ENCODE measurements at regions not wholly inside any gene's neighbourhood (a gene's known extent, or its start where the extent isn't known, plus 50 kb on each side); places are given as distances from the start of the nearest gene placed in this dataset.

- TF ChIP-seq KDM5A (IDR thresholded peaks at IDR 0.05) (no peak), ZC3H11A (IDR thresholded peaks at IDR 0.05) (no peak), CBX2 (IDR thresholded peaks at IDR 0.05; ENCODE audit: borderline replicate concordance, low read depth) (no peak), KDM1A (IDR thresholded peaks at IDR 0.05; ENCODE audit: low read depth) (no peak), HEYL (CRISPR knock-in tag; IDR thresholded peaks at IDR 0.05) (no peak)
- ChIA-PET CTCF (no interaction called here), POLR2A (no interaction called here)
- no peak for FAIRE-seq
- no peaks in the 10 kb centered on the region for H3K9me3 ChIP-seq
- WGBS (ENCODE audit: missing lambda C conversion rate) = 24% methylated on average over 3 of the region's 3 CpGs
- ATAC-seq = no peak
- no peak for DNase-seq (ENCODE audit: low read depth in 1 of 2, low spot score in 1 of 2)
- no peaks in the 10 kb centered on the region for H3K4me1 ChIP-seq
- H3K4me3 ChIP-seq = no peak overlapping the region
- no peak overlapping the region for H3K27ac ChIP-seq
- no peak overlapping the region for H3K4me2 ChIP-seq
Measured at GRCh38 chr4:26085551-26085950, 171.5 kb downstream of the SMIM20 start.

DNA sequence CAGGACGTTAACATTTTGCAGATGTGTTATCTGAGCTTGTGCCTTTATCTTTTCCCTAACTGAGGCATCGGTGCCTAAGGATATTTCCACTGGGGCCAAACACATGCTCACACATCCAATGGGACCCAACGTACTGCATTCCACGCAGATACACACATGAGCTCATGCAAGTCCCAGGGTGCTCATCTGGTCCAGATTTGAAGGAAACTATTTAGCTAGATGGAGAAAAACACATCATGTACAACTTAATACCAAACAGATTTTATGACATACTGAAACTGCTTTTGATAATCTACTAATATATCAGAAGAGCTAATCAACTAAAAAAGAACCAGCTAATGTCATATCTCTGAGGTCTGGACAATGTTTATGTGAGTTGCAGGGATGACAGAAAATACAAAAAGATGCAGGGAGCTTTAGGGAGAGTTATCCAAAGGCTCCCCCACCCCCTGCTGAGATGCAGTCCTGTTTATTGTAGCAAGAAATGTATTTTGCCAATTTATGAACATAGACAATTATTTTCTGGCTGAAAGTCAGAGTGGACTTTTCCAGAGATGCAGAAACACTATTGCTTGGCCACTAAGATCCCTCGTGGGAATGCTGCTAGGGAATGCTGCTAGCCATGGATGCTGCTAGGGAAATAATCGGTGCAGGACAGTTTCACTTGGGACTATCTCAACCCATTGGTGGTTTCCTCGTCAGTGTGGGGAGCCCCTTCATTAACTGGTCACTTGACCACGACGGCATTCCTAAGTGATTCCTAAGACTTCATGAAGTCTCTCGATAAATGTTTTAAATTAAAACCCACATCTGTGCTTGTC, 172.8 kb downstream of the SMIM20 start:
- Histone ChIP-seq H3K27ac (no peak overlapping the region), H3K4me2 (no peak overlapping the region), H3K4me1 (no peaks in the 10 kb centered on the region), H3K9me3 (no peaks in the 10 kb centered on the region), H3K4me3 (no peak overlapping the region)
- ChIA-PET CTCF (interaction anchor here (0.8 kb wide), 1 partner anchor 48 kb away, joined by 3 read pairs; no protein-coding TSS in a partner anchor), POLR2A (no interaction called here)
- FAIRE-seq (no peak), ATAC-seq (no peak), DNase-seq (ENCODE audit: low read depth in 1 of 2, low spot score in 1 of 2) (no peak)
- TF ChIP-seq ESRRA (IDR thresholded peaks at IDR 0.05; ENCODE audit: borderline replicate concordance, low read length) = no peak
- TF ChIP-seq POLR2A (IDR thresholded peaks at IDR 0.05; ENCODE audit: low read length) = no peak
- no peak for TF ChIP-seq EHMT2 (IDR thresholded peaks at IDR 0.05; ENCODE audit: low read depth)
- TF ChIP-seq TP53 (CRISPR knock-in tag; IDR thresholded peaks at IDR 0.05) = no peak
- TF ChIP-seq NFE2L2 (conservative IDR thresholded peaks at IDR 0.05; ENCODE audit: low read length) = no peak
- no peak for TF ChIP-seq NR3C1 (IDR thresholded peaks at IDR 0.05)
- TF ChIP-seq HOXA7 (CRISPR knock-in tag; IDR thresholded peaks at IDR 0.05) = no peak
- TF ChIP-seq EP300 (IDR thresholded peaks at IDR 0.05) = no peak
- no peak for TF ChIP-seq RAD21 (conservative IDR thresholded peaks at IDR 0.05 in 1 of 2, IDR thresholded peaks at IDR 0.05 in 1 of 2)
- no peak for TF ChIP-seq BCL3 (IDR thresholded peaks at IDR 0.05)
- no peak for TF ChIP-seq HOXB5 (CRISPR knock-in tag; IDR thresholded peaks at IDR 0.05)
- no peak for TF ChIP-seq TFCP2L1 (CRISPR knock-in tag; IDR thresholded peaks at IDR 0.05)
- 27% methylated on average over 10 of the region's 10 CpGs for WGBS (ENCODE audit: missing lambda C conversion rate)

DNA sequence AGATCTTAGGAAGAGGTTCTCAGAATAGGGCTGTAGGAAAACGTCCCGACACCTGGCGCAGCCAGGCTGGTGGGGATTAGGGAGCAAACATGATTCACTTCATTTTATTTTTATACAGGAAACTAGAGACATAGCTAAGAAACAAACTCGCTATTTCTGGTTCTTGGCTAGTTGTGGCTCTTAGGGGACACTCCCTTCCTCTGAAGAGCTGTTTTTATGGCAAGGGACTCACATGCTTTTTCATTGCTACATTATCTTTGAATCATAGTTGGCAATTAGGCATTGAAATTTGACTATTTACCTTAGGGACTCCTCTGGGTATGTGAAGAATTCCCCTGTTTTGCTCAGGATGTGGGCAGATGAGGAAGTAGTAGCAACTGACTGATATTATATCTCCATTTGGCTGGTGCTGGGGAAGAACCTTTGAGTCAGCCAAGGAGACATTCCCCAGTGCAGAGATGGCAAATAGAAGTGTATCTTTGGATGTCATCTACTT, 174.5 kb downstream of the SMIM20 start:
- ATAC-seq = no peak
- ChIA-PET POLR2A (no interaction called here), CTCF (no interaction called here)
- H3K4me2 ChIP-seq = no peak overlapping the region
- no peaks in the 10 kb centered on the region for H3K9me3 ChIP-seq
- H3K4me3 ChIP-seq = no peak overlapping the region
- no peak for FAIRE-seq
- WGBS (ENCODE audit: missing lambda C conversion rate) = 2% methylated on average over 4 of the region's 4 CpGs
- TF ChIP-seq TP53 (CRISPR knock-in tag; IDR thresholded peaks at IDR 0.05) = no peak
- TF ChIP-seq RCOR1 (IDR thresholded peaks at IDR 0.05; ENCODE audit: low read depth, low read length) = no peak
- H3K27ac ChIP-seq = no peak overlapping the region
- DNase-seq (ENCODE audit: low read depth in 1 of 2, low spot score in 1 of 2) = no peak
- no peaks in the 10 kb centered on the region for H3K4me1 ChIP-seq

GRCh38 chr4:26093551-26093950, 179.5 kb downstream of the SMIM20 start:
- H3K4me2 ChIP-seq = no peak overlapping the region
- H3K9me3 ChIP-seq = no peaks in the 10 kb centered on the region; the same call in 2 of the 3 replicates
- H3K4me3 ChIP-seq = no peak overlapping the region
- H3K27ac ChIP-seq = no peak overlapping the region
- CTCF ChIA-PET = no interaction called here
- ATAC-seq = no peak
- POLR2A ChIA-PET = no interaction called here
- 4% methylated on average over 3 of the region's 3 CpGs for WGBS (ENCODE audit: missing lambda C conversion rate)
- DNase-seq (ENCODE audit: low read depth in 1 of 2, low spot score in 1 of 2) = no peak
- no peak for FAIRE-seq
- no peaks in the 10 kb centered on the region for H3K4me1 ChIP-seq
- TF ChIP-seq NFE2L2 (conservative IDR thresholded peaks at IDR 0.05; ENCODE audit: low read length) (no peak), BCL3 (IDR thresholded peaks at IDR 0.05) (no peak), CBX8 (IDR thresholded peaks at IDR 0.05) (no peak), RARB (CRISPR knock-in tag; IDR thresholded peaks at IDR 0.05) (no peak), EHMT2 (IDR thresholded peaks at IDR 0.05; ENCODE audit: low read depth) (no peak)
- TF ChIP-seq, protein P1, sequence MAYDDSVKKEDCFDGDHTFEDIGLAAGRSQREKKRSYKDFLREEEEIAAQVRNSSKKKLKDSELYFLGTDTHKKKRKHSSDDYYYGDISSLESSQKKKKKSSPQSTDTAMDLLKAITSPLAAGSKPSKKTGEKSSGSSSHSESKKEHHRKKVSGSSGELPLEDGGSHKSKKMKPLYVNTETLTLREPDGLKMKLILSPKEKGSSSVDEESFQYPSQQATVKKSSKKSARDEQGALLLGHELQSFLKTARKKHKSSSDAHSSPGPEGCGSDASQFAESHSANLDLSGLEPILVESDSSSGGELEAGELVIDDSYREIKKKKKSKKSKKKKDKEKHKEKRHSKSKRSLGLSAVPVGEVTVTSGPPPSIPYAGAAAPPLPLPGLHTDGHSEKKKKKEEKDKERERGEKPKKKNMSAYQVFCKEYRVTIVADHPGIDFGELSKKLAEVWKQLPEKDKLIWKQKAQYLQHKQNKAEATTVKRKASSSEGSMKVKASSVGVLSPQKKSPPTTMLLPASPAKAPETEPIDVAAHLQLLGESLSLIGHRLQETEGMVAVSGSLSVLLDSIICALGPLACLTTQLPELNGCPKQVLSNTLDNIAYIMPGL (CRISPR knock-in tag; IDR thresholded peaks at IDR 0.05; ENCODE audit: borderline replicate concordance) = no peak
- TF ChIP-seq, protein P2, sequence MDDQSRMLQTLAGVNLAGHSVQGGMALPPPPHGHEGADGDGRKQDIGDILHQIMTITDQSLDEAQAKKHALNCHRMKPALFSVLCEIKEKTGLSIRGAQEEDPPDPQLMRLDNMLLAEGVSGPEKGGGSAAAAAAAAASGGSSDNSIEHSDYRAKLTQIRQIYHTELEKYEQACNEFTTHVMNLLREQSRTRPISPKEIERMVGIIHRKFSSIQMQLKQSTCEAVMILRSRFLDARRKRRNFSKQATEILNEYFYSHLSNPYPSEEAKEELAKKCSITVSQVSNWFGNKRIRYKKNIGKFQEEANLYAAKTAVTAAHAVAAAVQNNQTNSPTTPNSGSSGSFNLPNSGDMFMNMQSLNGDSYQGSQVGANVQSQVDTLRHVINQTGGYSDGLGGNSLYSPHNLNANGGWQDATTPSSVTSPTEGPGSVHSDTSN (IDR thresholded peaks at IDR 0.05) = no peak
